Testis (tissue), 2 donors: ENCODE measurements at regions not wholly inside any gene's neighbourhood (a gene's known extent, or its start where the extent isn't known, plus 50 kb on each side); places are given as distances from the start of the nearest gene placed in this dataset.

Source experiments
- DNase-seq: peaks from one replicate; pipeline ENCODE4 v3.0.0-alpha.2; 2019
- H3K27ac ChIP-seq, 2 donors: fragments of 200-600 bp; sonication (generic); one replicate each; pipeline ENCODE4 v1.5.1; 2019
- H3K27me3 ChIP-seq: fragments of 200-600 bp; sonication (generic); one replicate; pipeline ENCODE4 v1.5.1; 2019
- H3K36me3 ChIP-seq: fragments of 200-600 bp; sonication (generic); one replicate; pipeline ENCODE4 v1.5.1; 2017; ENCODE audit warnings: low read depth; ENCODE audit errors: missing control alignments
- H3K4me1 ChIP-seq: fragments of 200-600 bp; sonication (generic); one replicate; pipeline ENCODE4 v1.5.1; 2019
- H3K4me3 ChIP-seq, 2 donors: fragments of 200-600 bp; sonication (generic); one replicate each; pipeline ENCODE4 v1.5.1; 2017 to 2019
- H3K9me3 ChIP-seq: fragments of 200-600 bp; sonication (generic); one replicate; pipeline ENCODE4 v1.5.1; 2017
- CTCF ChIP-seq, 3 experiments: fragments of 450-650 bp in 2 of 3; fragments of 200-600 bp in 1 of 3; sonication (generic) in 1 of 3; IDR thresholded peaks; one replicate each; pipeline ENCODE4 v1.5.1; 2016 to 2019; ENCODE audit warnings: antibody characterized with exemption in 3 of 3, mild to moderate bottlenecking in 2 of 3, moderate library complexity in 1 of 3
- POLR2A ChIP-seq: fragments of 450-650 bp; IDR thresholded peaks from one replicate; pipeline ENCODE4 v1.6.1; 2017; ENCODE audit warnings: antibody characterized with exemption, mild to moderate bottlenecking, moderate library complexity
- WGBS, 2 donors: methylation state at CpG; one replicate each; pipeline ENCODE4 v1.1.5; 2018; 5-methylcytosine and 5-hydroxymethylcytosine counted together
- intact Hi-C: fragments of 100-400 bp; cut with DNase I; formaldehyde crosslinking; loops from one replicate; pipeline ENCODE4 v1.15.1; 2023; ENCODE audit warnings: low total_unique reads

- Histone ChIP-seq H3K36me3 (no peaks in the 10 kb centered on the region), H3K27me3 (no peaks in the 10 kb centered on the region)
Measured at GRCh38 chr12:45566257-45566656, 163.2 kb upstream of the ARID2 start.

GRCh38 chr12:45568808-45569207 lies 160.7 kb upstream of the ARID2 start:
- no peak overlapping the region for H3K4me3 ChIP-seq
- DNase-seq, result no peak
- intact Hi-C loops, result no loop called here
- H3K4me1 ChIP-seq, result no peaks in the 10 kb centered on the region
- 61 to 84% methylated on average over 4 of the region's 4 CpGs for WGBS, 2 donors
- no peak overlapping the region for H3K27ac ChIP-seq
- H3K9me3 ChIP-seq, result no peaks in the 10 kb centered on the region
- TF ChIP-seq POLR2A, result no peak
- TF ChIP-seq CTCF (IDR thresholded peaks at IDR 0.05), result no peak
- H3K27me3 ChIP-seq, result no peaks in the 10 kb centered on the region
- H3K36me3 ChIP-seq, result no peaks in the 10 kb centered on the region

More at GRCh38 chr12:45566257-45566656, 163.2 kb upstream of the ARID2 start:
- Histone ChIP-seq H3K27ac (no peak overlapping the region), H3K4me1 (no peaks in the 10 kb centered on the region), H3K9me3 (no peaks in the 10 kb centered on the region), H3K4me3 (no peak overlapping the region)
- intact Hi-C loops, result no loop called here
- 92 to 98% methylated on average over 2 of the region's 2 CpGs for WGBS, 2 donors
- no peak for DNase-seq
- no peak for TF ChIP-seq CTCF (IDR thresholded peaks at IDR 0.05)
- no peak for TF ChIP-seq POLR2A

- H3K36me3 ChIP-seq, result no peaks in the 10 kb centered on the region
- intact Hi-C loops, result no loop called here
- H3K27ac ChIP-seq, result no peak overlapping the region
- no peaks in the 10 kb centered on the region for H3K4me1 ChIP-seq
- WGBS, 2 donors, result 92 to 94% methylated on average over 1 of the region's 1 CpG
- H3K4me3 ChIP-seq, result no peak overlapping the region
- no peaks in the 10 kb centered on the region for H3K27me3 ChIP-seq
- no peaks in the 10 kb centered on the region for H3K9me3 ChIP-seq
- no peak for DNase-seq
- TF ChIP-seq POLR2A (no peak), CTCF (IDR thresholded peaks at IDR 0.05) (no peak)
Measured at GRCh38 chr12:45570501-45570900, 159.0 kb upstream of the ARID2 start.

GRCh38 chr12:45572114-45572513 lies 157.4 kb upstream of the ARID2 start:
- WGBS, 2 donors, result 88 to 100% methylated on average over 1 of the region's 1 CpG
- no peak for DNase-seq
- Histone ChIP-seq H3K9me3 (no peaks in the 10 kb centered on the region), H3K4me1 (no peaks in the 10 kb centered on the region), H3K4me3 (no peak overlapping the region), H3K36me3 (no peaks in the 10 kb centered on the region), H3K27me3 (no peaks in the 10 kb centered on the region), H3K27ac (no peak overlapping the region)
- TF ChIP-seq CTCF (IDR thresholded peaks at IDR 0.05), result no peak
- no peak for TF ChIP-seq POLR2A
- intact Hi-C loops, result no loop called here

- no peak for DNase-seq
- Histone ChIP-seq H3K4me3 (no peak overlapping the region), H3K4me1 (no peaks in the 10 kb centered on the region), H3K9me3 (no peaks in the 10 kb centered on the region), H3K36me3 (no peaks in the 10 kb centered on the region), H3K27me3 (no peaks in the 10 kb centered on the region), H3K27ac (no peak overlapping the region)
- TF ChIP-seq CTCF (IDR thresholded peaks at IDR 0.05) (no peak), POLR2A (no peak)
- intact Hi-C loops, result no loop called here
Measured at GRCh38 chr12:45575417-45575816, 154.1 kb upstream of the ARID2 start.
